ENCODE measurements at regions not wholly inside any gene's neighbourhood (a gene's known extent, or its start where the extent isn't known, plus 50 kb on each side); places are given as distances from the start of the nearest gene placed in this dataset.

GRCh38 chr4:157558016-157558415 is 337.5 kb downstream of the GRIA2 start:
- no peak overlapping the region for H2BK15ac ChIP-seq (ENCODE audit: low read length)
- no peak overlapping the region for H2BK120ac ChIP-seq (ENCODE audit: low read depth, low read length)
- no peak overlapping the region for H3K4me3 ChIP-seq (ENCODE audit: low read length in 2 of 2)
- no peak overlapping the region for H3K4me2 ChIP-seq (ENCODE audit: insufficient read depth, low read length, poor library complexity, severe bottlenecking)
- H3K27me3 ChIP-seq (ENCODE audit: control insufficient read depth in 3 of 3, insufficient read depth in 3 of 3, low read depth in 1 of 3, low read length in 3 of 3): no peaks in the 10 kb centered on the region
- no peak overlapping the region for H3K14ac ChIP-seq (ENCODE audit: low read length)
- no peak overlapping the region for H2AK5ac ChIP-seq (ENCODE audit: low read depth, low read length)
- H4K91ac ChIP-seq (ENCODE audit: low read depth, low read length, poor library complexity): no peak overlapping the region
- H3K18ac ChIP-seq (ENCODE audit: low read length): no peak overlapping the region
- DNase-seq (ENCODE audit: low spot score): no peak
- no CpG with 5 or more reads among the region's 2 CpGs for WGBS, 2 donors (ENCODE audit: extremely low coverage in 2 of 2, insufficient read length in 2 of 2, insufficient replicate concordance in 1 of 2)
- no peak overlapping the region for H3K4ac ChIP-seq (ENCODE audit: low read length)
- no peak overlapping the region for H3K23ac ChIP-seq (ENCODE audit: low read depth, low read length, poor library complexity)
- no peaks in the 10 kb centered on the region for H3K36me3 ChIP-seq (replicated peaks in 1 of 2; ENCODE audit: control insufficient read depth in 2 of 2, insufficient read depth in 2 of 2, low read length in 2 of 2)
- H3K27ac ChIP-seq (replicated peaks; ENCODE audit: low read length): no peak overlapping the region
- no peak overlapping the region for H4K8ac ChIP-seq (ENCODE audit: low read depth, low read length)
- no peak overlapping the region for H2BK5ac ChIP-seq (ENCODE audit: low read length)
- no peaks in the 10 kb centered on the region for H3K9me3 ChIP-seq (replicated peaks in 1 of 2; ENCODE audit: control insufficient read depth in 2 of 2, insufficient read depth in 1 of 2, low read depth in 1 of 2, low read length in 2 of 2)
- H3K4me1 ChIP-seq (ENCODE audit: control insufficient read depth in 2 of 2, insufficient read depth in 1 of 2, low read depth in 1 of 2, low read length in 2 of 2): no peaks in the 10 kb centered on the region
- H3K79me1 ChIP-seq (ENCODE audit: low read depth, low read length): no peaks in the 10 kb centered on the region
- H2AFZ ChIP-seq (ENCODE audit: low read length): no peak overlapping the region
- no peak overlapping the region for H3K9ac ChIP-seq (ENCODE audit: low read depth, low read length, poor library complexity)
- no peak overlapping the region for H2BK12ac ChIP-seq (ENCODE audit: low read length)

DNA sequence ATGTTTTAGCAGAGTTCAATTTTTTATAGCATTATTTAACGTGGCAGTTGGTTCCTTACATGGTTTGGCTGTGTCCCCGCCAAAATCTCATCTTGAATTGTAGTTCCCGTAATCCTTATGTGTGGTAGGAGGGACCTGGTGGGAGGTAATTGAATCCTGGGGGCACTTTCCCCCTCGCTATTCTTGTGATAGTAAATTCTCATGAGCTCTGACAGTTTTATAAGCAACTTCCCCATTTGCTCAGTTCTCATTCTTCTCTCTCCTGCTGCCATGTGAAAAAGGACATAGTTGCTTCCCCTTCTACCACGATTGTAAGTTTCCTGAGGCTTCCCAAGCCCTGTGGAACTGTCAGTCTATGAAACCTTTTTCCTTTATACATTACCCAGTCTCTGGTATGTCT is 329.5 kb downstream of the GRIA2 start:
- Histone ChIP-seq H3K4ac (ENCODE audit: low read length) (no peak overlapping the region), H3K4me1 (ENCODE audit: control insufficient read depth in 2 of 2, insufficient read depth in 1 of 2, low read depth in 1 of 2, low read length in 2 of 2) (no peaks in the 10 kb centered on the region)

GRCh38 chr4:157527954-157528353 is 307.4 kb downstream of the GRIA2 start:
- no peak overlapping the region for H2BK12ac ChIP-seq (ENCODE audit: low read length)
- no peak overlapping the region for H2BK5ac ChIP-seq (ENCODE audit: low read length)
- no peak overlapping the region for H3K23ac ChIP-seq (ENCODE audit: low read depth, low read length, poor library complexity)
- no peak overlapping the region for H2AFZ ChIP-seq (ENCODE audit: low read length)
- H3K9ac ChIP-seq (ENCODE audit: low read depth, low read length, poor library complexity): no peak overlapping the region
- no peak overlapping the region for H3K4me3 ChIP-seq (ENCODE audit: low read length in 2 of 2)
- no peaks in the 10 kb centered on the region for H3K4me1 ChIP-seq (ENCODE audit: control insufficient read depth in 2 of 2, insufficient read depth in 1 of 2, low read depth in 1 of 2, low read length in 2 of 2)
- H4K8ac ChIP-seq (ENCODE audit: low read depth, low read length): no peak overlapping the region
- H2AK5ac ChIP-seq (ENCODE audit: low read depth, low read length): no peak overlapping the region
- no peak overlapping the region for H3K14ac ChIP-seq (ENCODE audit: low read length)
- H3K36me3 ChIP-seq (replicated peaks in 1 of 2; ENCODE audit: control insufficient read depth in 2 of 2, insufficient read depth in 2 of 2, low read length in 2 of 2): no peaks in the 10 kb centered on the region
- no peaks in the 10 kb centered on the region for H3K79me1 ChIP-seq (ENCODE audit: low read depth, low read length)
- no CpG with 5 or more reads among the region's 1 CpG for WGBS, 2 donors (ENCODE audit: extremely low coverage in 2 of 2, insufficient read length in 2 of 2, insufficient replicate concordance in 1 of 2)
- DNase-seq (ENCODE audit: low spot score): no peak
- no peaks in the 10 kb centered on the region for H3K9me3 ChIP-seq (replicated peaks in 1 of 2; ENCODE audit: control insufficient read depth in 2 of 2, insufficient read depth in 1 of 2, low read depth in 1 of 2, low read length in 2 of 2)
- H4K91ac ChIP-seq (ENCODE audit: low read depth, low read length, poor library complexity): no peak overlapping the region
- no peak overlapping the region for H3K27ac ChIP-seq (replicated peaks; ENCODE audit: low read length)
- no peak overlapping the region for H3K18ac ChIP-seq (ENCODE audit: low read length)
- H3K27me3 ChIP-seq (ENCODE audit: control insufficient read depth in 3 of 3, insufficient read depth in 3 of 3, low read depth in 1 of 3, low read length in 3 of 3): no peaks in the 10 kb centered on the region
- no peak overlapping the region for H2BK15ac ChIP-seq (ENCODE audit: low read length)
- H3K4me2 ChIP-seq (ENCODE audit: insufficient read depth, low read length, poor library complexity, severe bottlenecking): no peak overlapping the region
- H3K4ac ChIP-seq (ENCODE audit: low read length): no peak overlapping the region
- H2BK120ac ChIP-seq (ENCODE audit: low read depth, low read length): no peak overlapping the region

More for the DNA sequence above, 329.5 kb downstream of the GRIA2 start:
- Histone ChIP-seq H3K27ac (replicated peaks; ENCODE audit: low read length) (no peak overlapping the region), H2BK12ac (ENCODE audit: low read length) (no peak overlapping the region), H3K79me1 (ENCODE audit: low read depth, low read length) (no peaks in the 10 kb centered on the region), H4K8ac (ENCODE audit: low read depth, low read length) (no peak overlapping the region), H2BK15ac (ENCODE audit: low read length) (no peak overlapping the region), H3K36me3 (replicated peaks in 1 of 2; ENCODE audit: control insufficient read depth in 2 of 2, insufficient read depth in 2 of 2, low read length in 2 of 2) (no peaks in the 10 kb centered on the region), H3K18ac (ENCODE audit: low read length) (no peak overlapping the region), H2BK5ac (ENCODE audit: low read length) (no peak overlapping the region), H3K9me3 (replicated peaks in 1 of 2; ENCODE audit: control insufficient read depth in 2 of 2, insufficient read depth in 1 of 2, low read depth in 1 of 2, low read length in 2 of 2) (no peaks in the 10 kb centered on the region), H4K91ac (ENCODE audit: low read depth, low read length, poor library complexity) (no peak overlapping the region), H2BK120ac (ENCODE audit: low read depth, low read length) (no peak overlapping the region), H3K4me2 (ENCODE audit: insufficient read depth, low read length, poor library complexity, severe bottlenecking) (no peak overlapping the region), H2AK5ac (ENCODE audit: low read depth, low read length) (no peak overlapping the region), H3K9ac (ENCODE audit: low read depth, low read length, poor library complexity) (no peak overlapping the region), H3K4me3 (ENCODE audit: low read length in 2 of 2) (no peak overlapping the region), H3K27me3 (ENCODE audit: control insufficient read depth in 3 of 3, insufficient read depth in 3 of 3, low read depth in 1 of 3, low read length in 3 of 3) (no peaks in the 10 kb centered on the region), H3K23ac (ENCODE audit: low read depth, low read length, poor library complexity) (no peak overlapping the region), H2AFZ (ENCODE audit: low read length) (no peak overlapping the region), H3K14ac (ENCODE audit: low read length) (no peak overlapping the region)
- no CpG with 5 or more reads among the region's 5 CpGs for WGBS, 2 donors (ENCODE audit: extremely low coverage in 2 of 2, insufficient read length in 2 of 2, insufficient replicate concordance in 1 of 2)
- DNase-seq (ENCODE audit: low spot score): no peak

- WGBS, 2 donors (ENCODE audit: extremely low coverage in 2 of 2, insufficient read length in 2 of 2, insufficient replicate concordance in 1 of 2): no CpG with 5 or more reads among the region's 2 CpGs
- no peak overlapping the region for H3K9ac ChIP-seq (ENCODE audit: low read depth, low read length, poor library complexity)
These were observed 301.4 kb downstream of the GRIA2 start for GRCh38 chr4:157521906-157522305.

More at GRCh38 chr4:157521906-157522305, 301.4 kb downstream of the GRIA2 start:
- H3K79me1 ChIP-seq (ENCODE audit: low read depth, low read length): no peaks in the 10 kb centered on the region
- no peak overlapping the region for H2AK5ac ChIP-seq (ENCODE audit: low read depth, low read length)
- H3K36me3 ChIP-seq (replicated peaks in 1 of 2; ENCODE audit: control insufficient read depth in 2 of 2, insufficient read depth in 2 of 2, low read length in 2 of 2): no peaks in the 10 kb centered on the region
- no peak overlapping the region for H2BK15ac ChIP-seq (ENCODE audit: low read length)
- H2AFZ ChIP-seq (ENCODE audit: low read length): no peak overlapping the region
- H2BK5ac ChIP-seq (ENCODE audit: low read length): no peak overlapping the region
- no peak overlapping the region for H3K18ac ChIP-seq (ENCODE audit: low read length)
- H4K91ac ChIP-seq (ENCODE audit: low read depth, low read length, poor library complexity): no peak overlapping the region
- H2BK120ac ChIP-seq (ENCODE audit: low read depth, low read length): no peak overlapping the region
- no peak overlapping the region for H3K27ac ChIP-seq (replicated peaks; ENCODE audit: low read length)
- H2BK12ac ChIP-seq (ENCODE audit: low read length): no peak overlapping the region
- no peak overlapping the region for H3K23ac ChIP-seq (ENCODE audit: low read depth, low read length, poor library complexity)
- no peaks in the 10 kb centered on the region for H3K9me3 ChIP-seq (replicated peaks in 1 of 2; ENCODE audit: control insufficient read depth in 2 of 2, insufficient read depth in 1 of 2, low read depth in 1 of 2, low read length in 2 of 2)
- H4K8ac ChIP-seq (ENCODE audit: low read depth, low read length): no peak overlapping the region
- no peak overlapping the region for H3K4me2 ChIP-seq (ENCODE audit: insufficient read depth, low read length, poor library complexity, severe bottlenecking)
- H3K4me3 ChIP-seq (ENCODE audit: low read length in 2 of 2): no peak overlapping the region
- H3K27me3 ChIP-seq (ENCODE audit: control insufficient read depth in 3 of 3, insufficient read depth in 3 of 3, low read depth in 1 of 3, low read length in 3 of 3): no peaks in the 10 kb centered on the region
- H3K4ac ChIP-seq (ENCODE audit: low read length): no peak overlapping the region
- no peak for DNase-seq (ENCODE audit: low spot score)
- no peaks in the 10 kb centered on the region for H3K4me1 ChIP-seq (ENCODE audit: control insufficient read depth in 2 of 2, insufficient read depth in 1 of 2, low read depth in 1 of 2, low read length in 2 of 2)
- H3K14ac ChIP-seq (ENCODE audit: low read length): no peak overlapping the region
